ENCODE measurements at regions not wholly inside any gene's neighbourhood (a gene's known extent, or its start where the extent isn't known, plus 50 kb on each side); places are given as distances from the start of the nearest gene placed in this dataset.

GRCh38 chr13:74217811-74218210, 83.6 kb upstream of the KLF12 start:
- no peak for TF ChIP-seq CTCF (IDR thresholded peaks at IDR 0.05)
- no peak for TF ChIP-seq POLR2A (IDR thresholded peaks at IDR 0.05)
